ENCODE measurements at regions not wholly inside any gene's neighbourhood (a gene's known extent, or its start where the extent isn't known, plus 50 kb on each side); places are given as distances from the start of the nearest gene placed in this dataset.
"Not testable (repeated sequence)": the region's sequence is repeated elsewhere in the genome, so short reads cannot be mapped to it uniquely, and the experiment has no call there.

- H3K9me3 ChIP-seq = no peaks in the 10 kb centered on the region
- no peak for DNase-seq
- no peaks in the 10 kb centered on the region for H3K4me1 ChIP-seq (ENCODE audit: insufficient read depth)
- no peak overlapping the region for H3K27ac ChIP-seq
- H3K4me3 ChIP-seq = no peak overlapping the region
- intact Hi-C loops (cut with DNase I) = no loop called here
- H3K36me3 ChIP-seq = no peaks in the 10 kb centered on the region
- 83 to 87% (median 85%) methylated on average over 5 of the region's 5 CpGs for WGBS, 3 donors
- H3K27me3 ChIP-seq = no peaks in the 10 kb centered on the region
- TF ChIP-seq EP300 (IDR thresholded peaks at IDR 0.05) (no peak), POLR2A (IDR thresholded peaks at IDR 0.05) (no peak), CTCF (IDR thresholded peaks at IDR 0.05) (no peak)
These were observed 114.6 kb upstream of the IVNS1ABP start for GRCh38 chr1:185431612-185432011.

GRCh38 chr1:185429668-185430067 is 112.6 kb upstream of the IVNS1ABP start:
- intact Hi-C loops (cut with DNase I); H3K4me3 ChIP-seq; H3K27ac ChIP-seq; H3K36me3 ChIP-seq; H3K4me1 ChIP-seq (ENCODE audit: insufficient read depth); H3K27me3 ChIP-seq; H3K9me3 ChIP-seq; DNase-seq: not testable (repeated sequence)
- 87 to 98% (median 92%) methylated on average over 1 of the region's 1 CpG for WGBS, 3 donors

- TF ChIP-seq CTCF (IDR thresholded peaks at IDR 0.05) = no peak
- no peak for TF ChIP-seq POLR2A (IDR thresholded peaks at IDR 0.05)
- TF ChIP-seq EP300 (IDR thresholded peaks at IDR 0.05) = no peak
- no peak overlapping the region for H3K4me3 ChIP-seq
- no peak overlapping the region for H3K27ac ChIP-seq
- no peaks in the 10 kb centered on the region for H3K27me3 ChIP-seq
- DNase-seq = no peak
- intact Hi-C loops (cut with DNase I) = no loop called here
- no peaks in the 10 kb centered on the region for H3K4me1 ChIP-seq (ENCODE audit: insufficient read depth)
- no peaks in the 10 kb centered on the region for H3K36me3 ChIP-seq
- WGBS, 3 donors = 79 to 93% (median 86%) methylated on average over 3 of the region's 3 CpGs
- no peaks in the 10 kb centered on the region for H3K9me3 ChIP-seq
These were observed 110.7 kb upstream of the IVNS1ABP start for GRCh38 chr1:185427776-185428175.

- TF ChIP-seq EP300 (IDR thresholded peaks at IDR 0.05) = no peak
- TF ChIP-seq CTCF (IDR thresholded peaks at IDR 0.05) = no peak
- no peak for TF ChIP-seq POLR2A (IDR thresholded peaks at IDR 0.05)
- no peak overlapping the region for H3K4me3 ChIP-seq
- 44 to 49% (median 44%) methylated on average over 2 of the region's 2 CpGs for WGBS, 3 donors
- H3K9me3 ChIP-seq = no peaks in the 10 kb centered on the region
- no peaks in the 10 kb centered on the region for H3K36me3 ChIP-seq
- no peaks in the 10 kb centered on the region for H3K27me3 ChIP-seq
- no peak for DNase-seq
- intact Hi-C loops (cut with DNase I) = no loop called here
- H3K4me1 ChIP-seq (ENCODE audit: insufficient read depth) = no peaks in the 10 kb centered on the region
- H3K27ac ChIP-seq = no peak overlapping the region
These were observed 110.2 kb upstream of the IVNS1ABP start for GRCh38 chr1:185427264-185427663.

GRCh38 chr1:185426848-185427247 is 109.8 kb upstream of the IVNS1ABP start:
- Histone ChIP-seq H3K27ac (no peak overlapping the region), H3K4me3 (no peak overlapping the region), H3K27me3 (no peaks in the 10 kb centered on the region), H3K4me1 (ENCODE audit: insufficient read depth) (no peaks in the 10 kb centered on the region), H3K9me3 (no peaks in the 10 kb centered on the region), H3K36me3 (no peaks in the 10 kb centered on the region)
- intact Hi-C loops (cut with DNase I) = no loop called here
- DNase-seq = no peak
- no peak for TF ChIP-seq EP300 (IDR thresholded peaks at IDR 0.05)
- TF ChIP-seq CTCF (IDR thresholded peaks at IDR 0.05) = no peak
- no peak for TF ChIP-seq POLR2A (IDR thresholded peaks at IDR 0.05)
- 38 to 49% (median 45%) methylated on average over 5 of the region's 5 CpGs for WGBS, 3 donors
